ENCODE measurements at regions not wholly inside any gene's neighbourhood (a gene's known extent, or its start where the extent isn't known, plus 50 kb on each side); places are given as distances from the start of the nearest gene placed in this dataset.
"Not testable (repeated sequence)": the region's sequence is repeated elsewhere in the genome, so short reads cannot be mapped to it uniquely, and the experiment has no call there.

GRCh38 chr9:83116026-83116425 is 53.1 kb upstream of the RASEF start:
- peaks cover 2% of the 10 kb centered on the region for H3K36me3 Mint-ChIP-seq

GRCh38 chr9:83113445-83113844 is 50.5 kb upstream of the RASEF start:
- H3K36me3 ChIP-seq; H3K4me1 Mint-ChIP-seq; H3K36me3 Mint-ChIP-seq; H3K27me3 ChIP-seq; H3F3A ChIP-seq (ENCODE audit: low read depth); H3K4me3 ChIP-seq; H2AFZ ChIP-seq (replicated peaks); DNase-seq (ENCODE audit: low spot score); H3K4me2 ChIP-seq; H3K79me2 ChIP-seq (ENCODE audit: low read depth); H3K27me3 Mint-ChIP-seq (ENCODE audit: insufficient read depth, low read depth); H3K4me1 ChIP-seq; H3K9me3 ChIP-seq (ENCODE audit: low read depth); H3K27ac ChIP-seq; H4K20me1 ChIP-seq (ENCODE audit: low read depth); H3K9ac ChIP-seq; H3K4me3 Mint-ChIP-seq; H3K27ac Mint-ChIP-seq: not testable (repeated sequence)
- H3K9me3 Mint-ChIP-seq, result peaks cover 21% of the 10 kb centered on the region

More at GRCh38 chr9:83116026-83116425, 53.1 kb upstream of the RASEF start:
- Mint-ChIP-seq H3K4me1 (no peaks in the 10 kb centered on the region), H3K4me3 (no peak overlapping the region), H3K9me3 (peaks cover 21% of the 10 kb centered on the region), H3K27ac (no peak overlapping the region), H3K27me3 (ENCODE audit: insufficient read depth, low read depth) (peaks cover 2% of the 10 kb centered on the region)
- no peaks in the 10 kb centered on the region for H3K9me3 ChIP-seq (ENCODE audit: low read depth)
- H3F3A ChIP-seq (ENCODE audit: low read depth), result no peaks in the 10 kb centered on the region
- no peaks in the 10 kb centered on the region for H3K79me2 ChIP-seq (ENCODE audit: low read depth)
- no peaks in the 10 kb centered on the region for H4K20me1 ChIP-seq (ENCODE audit: low read depth)
- no peaks in the 10 kb centered on the region for H3K27me3 ChIP-seq
- DNase-seq (ENCODE audit: low spot score), result no peak
- H3K4me3 ChIP-seq, result no peak overlapping the region
- H2AFZ ChIP-seq (replicated peaks), result no peak overlapping the region
- H3K27ac ChIP-seq, result no peak overlapping the region
- H3K4me2 ChIP-seq, result no peak overlapping the region
- H3K36me3 ChIP-seq, result no peaks in the 10 kb centered on the region
- H3K9ac ChIP-seq, result no peak overlapping the region
- no peak for TF ChIP-seq EZH2 (IDR thresholded peaks at IDR 0.05)
- no peaks in the 10 kb centered on the region for H3K4me1 ChIP-seq
